GM12873 (cell line): ENCODE measurements at regions not wholly inside any gene's neighbourhood (a gene's known extent, or its start where the extent isn't known, plus 50 kb on each side); places are given as distances from the start of the nearest gene placed in this dataset.

ENCODE experiments used
- TF ChIP-seq, protein P1 (sequence below): IDR thresholded peaks from 2 replicates; pipeline ENCODE4 v1.5.1; 2012; ENCODE audit warnings: low read depth, mild to moderate bottlenecking, moderate library complexity, low read length, control low read depth; ENCODE audit not compliant: insufficient read depth; ENCODE audit errors: missing control alignments

DNA sequence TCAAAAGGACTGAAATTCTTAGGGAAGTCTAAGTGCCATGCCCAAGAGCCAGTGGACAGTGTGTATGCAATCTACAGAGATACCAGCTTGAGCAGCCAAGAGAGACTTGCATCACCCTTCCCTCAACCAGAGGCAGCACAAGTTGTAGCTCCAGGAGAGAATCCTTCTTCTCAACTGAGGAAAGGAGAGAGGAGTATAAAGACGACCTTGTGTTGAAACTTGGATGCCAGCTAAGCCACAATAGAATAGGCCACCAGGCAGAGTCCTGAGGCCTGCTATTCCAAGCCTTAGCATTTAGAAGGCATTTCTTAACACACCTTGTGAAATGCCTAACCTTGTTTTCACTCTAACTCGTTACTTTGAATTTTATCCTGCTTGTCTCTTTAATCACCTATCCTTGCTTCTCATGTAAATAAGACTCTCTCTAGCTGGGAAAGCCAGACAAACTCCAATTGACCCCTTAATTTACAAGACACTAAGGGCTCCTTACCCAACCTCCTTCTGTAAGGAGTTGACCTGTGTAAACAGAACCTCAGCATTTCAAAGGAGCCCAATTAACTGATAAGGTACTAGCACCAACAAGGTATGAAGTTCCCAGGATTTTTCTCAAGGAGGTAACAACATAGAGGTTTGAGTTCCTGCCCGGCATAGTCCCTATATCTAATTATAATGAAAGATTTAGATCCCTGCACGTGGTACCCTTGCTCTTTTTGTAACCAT is 738.8 kb downstream of the AMY1C start:
- TF ChIP-seq, protein P1, sequence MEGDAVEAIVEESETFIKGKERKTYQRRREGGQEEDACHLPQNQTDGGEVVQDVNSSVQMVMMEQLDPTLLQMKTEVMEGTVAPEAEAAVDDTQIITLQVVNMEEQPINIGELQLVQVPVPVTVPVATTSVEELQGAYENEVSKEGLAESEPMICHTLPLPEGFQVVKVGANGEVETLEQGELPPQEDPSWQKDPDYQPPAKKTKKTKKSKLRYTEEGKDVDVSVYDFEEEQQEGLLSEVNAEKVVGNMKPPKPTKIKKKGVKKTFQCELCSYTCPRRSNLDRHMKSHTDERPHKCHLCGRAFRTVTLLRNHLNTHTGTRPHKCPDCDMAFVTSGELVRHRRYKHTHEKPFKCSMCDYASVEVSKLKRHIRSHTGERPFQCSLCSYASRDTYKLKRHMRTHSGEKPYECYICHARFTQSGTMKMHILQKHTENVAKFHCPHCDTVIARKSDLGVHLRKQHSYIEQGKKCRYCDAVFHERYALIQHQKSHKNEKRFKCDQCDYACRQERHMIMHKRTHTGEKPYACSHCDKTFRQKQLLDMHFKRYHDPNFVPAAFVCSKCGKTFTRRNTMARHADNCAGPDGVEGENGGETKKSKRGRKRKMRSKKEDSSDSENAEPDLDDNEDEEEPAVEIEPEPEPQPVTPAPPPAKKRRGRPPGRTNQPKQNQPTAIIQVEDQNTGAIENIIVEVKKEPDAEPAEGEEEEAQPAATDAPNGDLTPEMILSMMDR = no peak

DNA sequence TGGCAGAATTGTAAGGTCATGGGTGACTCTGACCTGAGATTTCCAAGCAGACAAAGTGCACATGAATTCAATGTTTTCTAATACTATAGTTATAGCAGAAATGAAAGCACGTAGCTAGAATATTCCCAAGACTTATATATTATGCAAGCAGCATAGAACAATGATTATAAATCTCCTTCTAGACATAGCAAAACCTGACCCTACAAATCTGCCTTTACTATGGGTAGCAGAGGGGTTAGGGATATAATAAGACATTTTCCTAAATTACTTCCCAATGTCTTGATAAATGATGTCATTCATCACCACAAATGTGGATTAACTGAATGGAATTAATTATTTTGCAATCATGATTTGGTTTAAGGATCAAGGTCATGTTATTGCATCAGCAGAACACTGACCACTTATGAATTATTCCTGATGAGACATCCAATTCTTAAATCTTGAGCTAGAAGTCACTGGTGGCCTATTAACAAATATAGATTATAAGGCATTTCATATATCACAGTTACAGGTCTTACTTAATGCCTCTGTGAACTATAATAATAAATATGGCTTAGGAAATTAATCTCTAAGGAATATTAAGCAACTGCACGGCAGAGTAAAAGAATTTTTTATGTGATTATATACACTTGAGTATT is 776.6 kb downstream of the AMY1C start:
- TF ChIP-seq, protein P1 = no peak

DNA sequence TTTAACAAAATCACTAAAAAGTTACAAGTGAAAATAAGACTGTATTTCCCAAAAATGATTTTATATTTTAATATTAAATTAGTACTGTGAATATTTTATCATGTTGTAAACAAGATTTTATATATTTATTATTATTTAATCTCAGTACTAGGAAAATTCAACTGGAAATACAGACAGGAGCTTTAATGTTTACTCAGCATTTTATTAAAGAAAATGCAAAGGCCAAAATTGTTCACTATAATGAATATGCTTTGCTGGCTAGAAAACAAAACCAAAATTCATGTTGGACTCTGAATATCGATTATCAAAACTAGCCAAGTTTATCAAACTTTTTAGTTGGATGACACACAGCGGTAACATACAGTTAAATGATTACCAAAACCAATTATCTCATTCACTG is 782.3 kb downstream of the AMY1C start:
- TF ChIP-seq, protein P1 = no peak

DNA sequence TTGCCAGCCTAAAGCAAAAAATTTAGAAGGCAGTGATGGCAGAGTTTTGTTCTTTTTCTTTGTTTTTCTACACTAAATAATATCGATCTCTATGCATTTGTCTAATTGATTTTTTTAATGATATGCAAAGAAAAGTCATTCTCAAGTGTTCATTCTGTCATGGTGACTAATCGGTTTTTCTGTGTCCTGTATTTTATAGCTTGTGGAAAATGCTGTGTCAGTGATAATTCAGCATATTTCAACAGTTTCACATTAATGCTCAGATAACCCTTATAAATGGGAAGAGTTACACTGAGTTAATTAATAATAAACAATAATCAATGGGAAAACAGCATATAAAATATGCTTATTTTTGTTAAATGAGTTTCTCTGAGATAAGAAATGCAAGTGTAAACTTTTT is 824.9 kb downstream of the AMY1C start:
- TF ChIP-seq, protein P1 = no peak

DNA sequence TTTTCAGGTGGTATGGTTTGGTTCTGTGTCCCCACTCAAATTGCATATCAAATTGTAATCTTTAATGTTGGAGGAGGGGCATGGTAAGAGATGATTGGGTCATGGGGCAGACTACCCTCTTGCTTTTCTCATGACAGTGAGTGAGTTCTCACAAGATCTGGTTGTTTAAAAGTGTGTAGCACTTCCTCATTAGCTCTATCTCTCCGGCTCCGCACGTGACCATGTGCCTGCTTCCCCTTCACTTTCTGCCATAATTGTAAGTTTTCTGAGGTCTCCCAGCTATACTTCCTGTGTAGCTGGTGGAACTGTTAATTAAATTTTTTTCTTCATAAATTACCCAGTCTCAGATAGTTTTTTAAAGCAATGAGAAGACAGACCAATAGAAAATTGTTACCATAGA is 843.2 kb downstream of the AMY1C start:
- TF ChIP-seq, protein P1 = no peak

DNA sequence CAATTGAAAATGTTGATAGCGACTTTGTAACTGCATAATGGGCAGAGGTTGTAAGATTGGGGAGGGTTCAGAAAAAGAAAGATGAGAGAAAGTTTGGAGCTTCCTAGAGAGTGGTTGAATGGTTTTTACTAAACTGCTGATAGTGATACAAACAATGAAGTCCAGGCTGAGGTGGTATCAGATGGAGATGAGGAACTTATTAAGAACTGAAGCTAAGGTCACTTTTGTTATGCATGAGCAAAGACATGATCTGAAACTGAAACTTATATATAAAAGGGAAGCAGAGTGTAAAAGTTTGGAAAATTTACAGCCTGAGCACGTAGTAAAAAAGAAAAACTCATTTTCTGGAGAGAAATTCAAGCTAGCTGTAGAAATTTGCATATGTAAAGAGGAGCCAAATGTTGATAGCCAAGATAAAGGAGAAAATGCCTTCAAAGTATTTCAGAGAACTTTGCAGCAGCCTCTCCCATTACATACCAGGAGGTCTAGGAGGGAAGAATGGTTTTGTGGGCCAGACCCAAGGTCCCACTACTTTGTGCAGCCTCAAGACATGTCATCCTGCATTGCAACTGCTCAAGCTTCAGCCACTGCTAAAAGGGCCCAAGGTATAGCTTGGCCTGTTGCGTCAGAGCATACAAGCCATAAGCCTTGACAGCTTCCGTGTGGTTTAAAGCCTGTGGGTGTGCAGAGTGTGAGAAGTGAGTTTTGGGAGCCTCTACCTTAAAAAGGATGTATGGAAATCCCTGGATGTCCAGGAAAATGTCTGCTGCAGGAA is 843.9 kb downstream of the AMY1C start:
- TF ChIP-seq, protein P1 = no peak

DNA sequence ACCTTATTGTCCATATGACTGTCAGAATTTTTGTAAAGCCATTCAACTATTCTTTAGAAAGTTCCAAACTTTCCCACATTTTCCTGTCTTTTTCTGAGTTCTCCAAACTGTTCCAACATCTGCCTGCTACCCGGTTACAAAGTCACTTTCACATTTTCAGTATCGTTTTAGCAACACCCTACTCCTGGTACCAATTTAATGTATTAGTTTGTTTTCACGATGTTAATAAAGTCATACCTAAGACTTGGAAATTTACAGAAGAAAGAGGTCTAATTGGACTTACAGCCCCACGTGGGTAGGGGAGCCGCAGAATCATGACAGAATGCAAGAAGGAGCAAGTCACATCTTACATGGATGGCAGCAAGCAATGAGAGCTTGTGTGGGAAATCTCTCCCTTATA is 867.8 kb downstream of the AMY1C start:
- TF ChIP-seq, protein P1 = no peak
